Vagina (tissue), 2 donors: ENCODE measurements at regions not wholly inside any gene's neighbourhood (a gene's known extent, or its start where the extent isn't known, plus 50 kb on each side); places are given as distances from the start of the nearest gene placed in this dataset.

Experiments
- POLR2A ChIP-seq, 2 donors: fragments of 450-650 bp; IDR thresholded peaks; one replicate each; pipeline ENCODE4 v1.6.1; 2017; ENCODE audit warnings: antibody characterized with exemption in 2 of 2, mild to moderate bottlenecking in 2 of 2, moderate library complexity in 2 of 2
- POLR2AphosphoS5 ChIP-seq, 2 donors: sonication (generic); formaldehyde crosslinking; IDR thresholded peaks; one replicate each; pipeline ENCODE4 v1.9.0; 2017; ENCODE audit warnings: antibody characterized with exemption in 2 of 2, mild to moderate bottlenecking in 2 of 2, low read depth in 1 of 2; ENCODE audit not compliant: insufficient read depth in 1 of 2
- TF ChIP-seq, protein P1 (sequence below), 3 experiments: fragments of 450-650 bp in 2 of 3; fragments of 200-600 bp in 1 of 3; sonication (generic) in 1 of 3; IDR thresholded peaks; one replicate each; pipeline ENCODE4 v1.5.1; 2017 to 2019; ENCODE audit warnings: antibody characterized with exemption in 3 of 3, mild to moderate bottlenecking in 2 of 3, moderate library complexity in 2 of 3

DNA sequence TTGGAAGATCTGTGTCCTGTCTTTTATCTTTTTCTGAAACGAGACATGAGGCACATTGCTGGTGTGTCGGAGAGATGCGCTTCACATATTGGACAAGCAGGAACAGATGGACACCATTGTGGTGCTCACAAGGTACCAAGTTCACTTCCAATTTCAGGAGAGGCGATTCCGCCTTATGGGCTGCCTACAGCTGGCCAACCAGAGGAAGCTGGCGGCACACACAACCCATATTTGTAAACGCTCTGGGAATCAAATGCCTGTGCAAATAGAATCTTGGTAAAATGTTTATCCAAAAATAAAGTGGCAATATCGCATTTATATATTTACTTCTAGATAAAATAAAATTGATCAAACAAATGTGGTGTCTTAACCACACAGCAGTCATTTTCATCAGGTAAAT, 337.4 kb downstream of the TCERG1L start:
- TF ChIP-seq POLR2AphosphoS5 (IDR thresholded peaks at IDR 0.05; ENCODE audit: insufficient read depth in 1 of 2, low read depth in 1 of 2) (no peak), POLR2A (IDR thresholded peaks at IDR 0.05) (no peak)
- TF ChIP-seq, protein P1, sequence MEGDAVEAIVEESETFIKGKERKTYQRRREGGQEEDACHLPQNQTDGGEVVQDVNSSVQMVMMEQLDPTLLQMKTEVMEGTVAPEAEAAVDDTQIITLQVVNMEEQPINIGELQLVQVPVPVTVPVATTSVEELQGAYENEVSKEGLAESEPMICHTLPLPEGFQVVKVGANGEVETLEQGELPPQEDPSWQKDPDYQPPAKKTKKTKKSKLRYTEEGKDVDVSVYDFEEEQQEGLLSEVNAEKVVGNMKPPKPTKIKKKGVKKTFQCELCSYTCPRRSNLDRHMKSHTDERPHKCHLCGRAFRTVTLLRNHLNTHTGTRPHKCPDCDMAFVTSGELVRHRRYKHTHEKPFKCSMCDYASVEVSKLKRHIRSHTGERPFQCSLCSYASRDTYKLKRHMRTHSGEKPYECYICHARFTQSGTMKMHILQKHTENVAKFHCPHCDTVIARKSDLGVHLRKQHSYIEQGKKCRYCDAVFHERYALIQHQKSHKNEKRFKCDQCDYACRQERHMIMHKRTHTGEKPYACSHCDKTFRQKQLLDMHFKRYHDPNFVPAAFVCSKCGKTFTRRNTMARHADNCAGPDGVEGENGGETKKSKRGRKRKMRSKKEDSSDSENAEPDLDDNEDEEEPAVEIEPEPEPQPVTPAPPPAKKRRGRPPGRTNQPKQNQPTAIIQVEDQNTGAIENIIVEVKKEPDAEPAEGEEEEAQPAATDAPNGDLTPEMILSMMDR (IDR thresholded peaks at IDR 0.05) = no peak
